SU-DHL-6 (cell line): ENCODE measurements at regions not wholly inside any gene's neighbourhood (a gene's known extent, or its start where the extent isn't known, plus 50 kb on each side); places are given as distances from the start of the nearest gene placed in this dataset.

Experiments used
- H2AFZ ChIP-seq: fragments of 200-600 bp; sonication (generic); 2 replicates; pipeline ENCODE4 v1.6.1; 2014; ENCODE audit warnings: low read depth, mild to moderate bottlenecking, moderate library complexity, mixed read lengths, antibody characterized with exemption, low read length; ENCODE audit not compliant: severe bottlenecking
- H3F3A ChIP-seq: fragments of 200-600 bp; shearing (Covaris generic); 2 replicates; pipeline ENCODE4 v1.6.0; 2016; ENCODE audit warnings: antibody characterized with exemption, mild to moderate bottlenecking; ENCODE audit not compliant: insufficient read depth
- H3K27ac ChIP-seq: fragments of 200-600 bp; sonication (generic); 2 replicates; pipeline ENCODE4 v1.5.1; 2016; ENCODE audit warnings: low read depth, mild to moderate bottlenecking, low read length, moderate library complexity, mixed read lengths
- H3K27me3 ChIP-seq: fragments of 200-600 bp; sonication (generic), shearing (Covaris generic); 2 replicates; pipeline ENCODE4 v1.6.0; 2014; ENCODE audit warnings: mild to moderate bottlenecking, low read length
- H3K36me3 ChIP-seq: fragments of 200-600 bp; sonication (generic); 2 replicates; pipeline ENCODE4 v1.6.1; 2014; ENCODE audit warnings: mild to moderate bottlenecking, low read length, mixed read lengths
- H3K4me2 ChIP-seq: fragments of 300-600, 200-600 bp; shearing (Covaris generic), sonication (generic); 2 replicates; pipeline ENCODE4 v1.6.0; 2014; ENCODE audit warnings: low read length, low read depth, mild to moderate bottlenecking; ENCODE audit not compliant: poor library complexity, severe bottlenecking
- H3K4me3 ChIP-seq: fragments of 200-600 bp; sonication (generic); 2 replicates; pipeline ENCODE4 v1.5.1; 2014; ENCODE audit warnings: antibody characterized with exemption, low read length, mild to moderate bottlenecking, mixed read lengths; ENCODE audit not compliant: insufficient read depth, poor library complexity, severe bottlenecking
- H3K79me2 ChIP-seq: fragments of 200-600 bp; sonication (generic); 2 replicates; pipeline ENCODE4 v1.6.1; 2014; ENCODE audit warnings: mild to moderate bottlenecking, low read length, moderate library complexity; ENCODE audit not compliant: insufficient read depth
- H3K9ac ChIP-seq: fragments of 200-600 bp; sonication (generic); 2 replicates; pipeline ENCODE4 v1.7.0; 2014; ENCODE audit warnings: mild to moderate bottlenecking, low read length
- H3K9me2 ChIP-seq: fragments of 200-600 bp; sonication (generic); replicated peaks from 2 replicates; pipeline ENCODE4 v1.6.1; 2014; ENCODE audit warnings: low read length; ENCODE audit not compliant: insufficient read depth
- H3K9me3 ChIP-seq: fragments of 200-600 bp; sonication (generic); 2 replicates; pipeline ENCODE4 v1.6.1; 2014; ENCODE audit warnings: low read length, mixed read lengths; ENCODE audit not compliant: insufficient read depth
- H4K20me1 ChIP-seq: fragments of 200-600 bp; sonication (generic); 2 replicates; pipeline ENCODE4 v1.6.1; 2014; ENCODE audit warnings: low read depth, mild to moderate bottlenecking, antibody characterized with exemption, low read length, moderate library complexity, mixed read lengths
- EZH2phosphoT487 ChIP-seq: fragments of 200-600 bp; sonication (generic), shearing (Covaris generic); conservative IDR thresholded peaks from 2 replicates; pipeline ENCODE4 v1.6.1; 2018; ENCODE audit warnings: mild to moderate bottlenecking, antibody characterized with exemption, low read length, moderate library complexity, mixed read lengths
- TF ChIP-seq, protein P1 (sequence below): fragments of 200-600 bp; sonication (generic); IDR thresholded peaks from one replicate; pipeline ENCODE4 v1.5.1; 2017; ENCODE audit warnings: antibody characterized with exemption, mild to moderate bottlenecking, low read length, moderate library complexity; ENCODE audit not compliant: insufficient read depth, poor library complexity, severe bottlenecking

DNA sequence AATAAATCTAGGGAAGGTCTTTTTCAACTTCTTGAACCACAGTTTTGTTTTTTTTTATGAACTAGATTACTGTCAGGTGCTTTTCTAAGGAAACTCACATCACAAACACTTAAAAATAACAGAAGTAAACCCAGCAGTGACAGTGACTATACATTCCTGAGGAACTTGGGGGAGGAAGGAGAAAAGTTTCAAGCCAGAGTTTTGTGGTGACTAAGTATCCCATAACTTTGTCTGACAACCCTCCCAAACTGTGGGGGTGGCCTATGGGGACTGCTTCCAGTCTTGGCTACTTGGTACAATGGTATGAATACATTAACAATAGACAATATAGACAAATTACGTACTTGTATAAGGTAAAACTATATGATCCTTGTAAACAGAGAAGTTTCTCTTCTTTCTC, 202.5 kb upstream of the MAN1A1 start:
- TF ChIP-seq EZH2phosphoT487, result no peak
- TF ChIP-seq, protein P1, sequence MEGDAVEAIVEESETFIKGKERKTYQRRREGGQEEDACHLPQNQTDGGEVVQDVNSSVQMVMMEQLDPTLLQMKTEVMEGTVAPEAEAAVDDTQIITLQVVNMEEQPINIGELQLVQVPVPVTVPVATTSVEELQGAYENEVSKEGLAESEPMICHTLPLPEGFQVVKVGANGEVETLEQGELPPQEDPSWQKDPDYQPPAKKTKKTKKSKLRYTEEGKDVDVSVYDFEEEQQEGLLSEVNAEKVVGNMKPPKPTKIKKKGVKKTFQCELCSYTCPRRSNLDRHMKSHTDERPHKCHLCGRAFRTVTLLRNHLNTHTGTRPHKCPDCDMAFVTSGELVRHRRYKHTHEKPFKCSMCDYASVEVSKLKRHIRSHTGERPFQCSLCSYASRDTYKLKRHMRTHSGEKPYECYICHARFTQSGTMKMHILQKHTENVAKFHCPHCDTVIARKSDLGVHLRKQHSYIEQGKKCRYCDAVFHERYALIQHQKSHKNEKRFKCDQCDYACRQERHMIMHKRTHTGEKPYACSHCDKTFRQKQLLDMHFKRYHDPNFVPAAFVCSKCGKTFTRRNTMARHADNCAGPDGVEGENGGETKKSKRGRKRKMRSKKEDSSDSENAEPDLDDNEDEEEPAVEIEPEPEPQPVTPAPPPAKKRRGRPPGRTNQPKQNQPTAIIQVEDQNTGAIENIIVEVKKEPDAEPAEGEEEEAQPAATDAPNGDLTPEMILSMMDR, result no peak
- no peak overlapping the region for H3K4me3 ChIP-seq
- no peaks in the 10 kb centered on the region; the same call in 1 of the 2 replicates for H3K9me2 ChIP-seq
- no peak overlapping the region for H3K4me2 ChIP-seq
- H4K20me1 ChIP-seq, result no peaks in the 10 kb centered on the region
- H3F3A ChIP-seq, result no peaks in the 10 kb centered on the region
- H3K27me3 ChIP-seq, result no peaks in the 10 kb centered on the region
- H3K79me2 ChIP-seq, result no peaks in the 10 kb centered on the region
- no peak overlapping the region for H3K27ac ChIP-seq
- H3K9me3 ChIP-seq, result no peaks in the 10 kb centered on the region
- no peak overlapping the region for H3K9ac ChIP-seq
- H3K36me3 ChIP-seq, result no peaks in the 10 kb centered on the region
- H2AFZ ChIP-seq, result no peak overlapping the region

GRCh38 chr6:119547024-119547423, 197.5 kb upstream of the MAN1A1 start:
- Histone ChIP-seq H3K27me3 (no peaks in the 10 kb centered on the region), H3K4me3 (no peak overlapping the region), H2AFZ (no peak overlapping the region), H3K9me3 (no peaks in the 10 kb centered on the region), H3F3A (no peaks in the 10 kb centered on the region), H3K27ac (no peak overlapping the region), H3K4me2 (no peak overlapping the region), H3K9me2 (no peaks in the 10 kb centered on the region), H3K36me3 (no peaks in the 10 kb centered on the region), H4K20me1 (no peaks in the 10 kb centered on the region), H3K79me2 (no peaks in the 10 kb centered on the region), H3K9ac (no peak overlapping the region)
- no peak for TF ChIP-seq EZH2phosphoT487
- TF ChIP-seq, protein P1, result no peak

DNA sequence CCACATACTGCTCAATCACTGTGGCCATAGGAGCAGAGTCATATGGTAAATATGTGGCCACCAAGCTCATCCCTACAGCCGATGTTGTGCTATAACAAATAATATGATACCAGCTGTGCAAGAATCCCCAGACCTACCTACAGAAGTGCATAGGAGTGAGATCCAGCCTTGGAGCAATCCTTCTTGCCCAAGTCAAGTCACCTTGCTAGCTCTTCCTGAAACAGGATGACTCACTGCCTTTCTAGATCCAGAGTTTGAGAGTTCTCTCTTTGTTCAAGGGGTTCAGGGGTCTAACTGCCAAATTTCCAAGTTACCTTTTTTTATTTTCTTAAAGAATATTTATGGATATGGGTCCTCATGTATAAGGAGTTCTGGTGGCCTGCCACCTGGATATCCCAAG, 195.7 kb upstream of the MAN1A1 start:
- Histone ChIP-seq H3F3A (no peaks in the 10 kb centered on the region), H2AFZ (no peak overlapping the region), H3K4me2 (no peak overlapping the region), H3K36me3 (no peaks in the 10 kb centered on the region), H3K4me3 (no peak overlapping the region), H3K79me2 (no peaks in the 10 kb centered on the region), H3K9ac (no peak overlapping the region), H3K9me3 (no peaks in the 10 kb centered on the region), H3K27ac (no peak overlapping the region), H3K9me2 (no peaks in the 10 kb centered on the region), H4K20me1 (no peaks in the 10 kb centered on the region), H3K27me3 (no peaks in the 10 kb centered on the region)
- TF ChIP-seq EZH2phosphoT487, result no peak
- TF ChIP-seq, protein P1, result no peak
